AG10803 (cell line): ENCODE measurements at regions not wholly inside any gene's neighbourhood (a gene's known extent, or its start where the extent isn't known, plus 50 kb on each side); places are given as distances from the start of the nearest gene placed in this dataset.

Experiments
- DNase-seq: peaks from one replicate; pipeline ENCODE4 v3.0.0; 2010; ENCODE audit warnings: low read depth
- H3K4me3 ChIP-seq: 2 replicates; pipeline ENCODE4 v1.5.1; 2011; ENCODE audit warnings: mild to moderate bottlenecking, low read length, control low read depth
- TF ChIP-seq, protein P1 (sequence below): conservative IDR thresholded peaks from 2 replicates; pipeline ENCODE4 v1.5.1; 2011; ENCODE audit warnings: mild to moderate bottlenecking, low read length, control low read depth, inconsistent platforms

- DNase-seq: no peak
- TF ChIP-seq, protein P1, sequence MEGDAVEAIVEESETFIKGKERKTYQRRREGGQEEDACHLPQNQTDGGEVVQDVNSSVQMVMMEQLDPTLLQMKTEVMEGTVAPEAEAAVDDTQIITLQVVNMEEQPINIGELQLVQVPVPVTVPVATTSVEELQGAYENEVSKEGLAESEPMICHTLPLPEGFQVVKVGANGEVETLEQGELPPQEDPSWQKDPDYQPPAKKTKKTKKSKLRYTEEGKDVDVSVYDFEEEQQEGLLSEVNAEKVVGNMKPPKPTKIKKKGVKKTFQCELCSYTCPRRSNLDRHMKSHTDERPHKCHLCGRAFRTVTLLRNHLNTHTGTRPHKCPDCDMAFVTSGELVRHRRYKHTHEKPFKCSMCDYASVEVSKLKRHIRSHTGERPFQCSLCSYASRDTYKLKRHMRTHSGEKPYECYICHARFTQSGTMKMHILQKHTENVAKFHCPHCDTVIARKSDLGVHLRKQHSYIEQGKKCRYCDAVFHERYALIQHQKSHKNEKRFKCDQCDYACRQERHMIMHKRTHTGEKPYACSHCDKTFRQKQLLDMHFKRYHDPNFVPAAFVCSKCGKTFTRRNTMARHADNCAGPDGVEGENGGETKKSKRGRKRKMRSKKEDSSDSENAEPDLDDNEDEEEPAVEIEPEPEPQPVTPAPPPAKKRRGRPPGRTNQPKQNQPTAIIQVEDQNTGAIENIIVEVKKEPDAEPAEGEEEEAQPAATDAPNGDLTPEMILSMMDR: no peak
Observed at GRCh38 chr9:25913806-25914205, 235.6 kb upstream of the TUSC1 start.

GRCh38 chr9:25904701-25905100 lies 226.5 kb upstream of the TUSC1 start:
- no peak overlapping the region for H3K4me3 ChIP-seq
- TF ChIP-seq, protein P1: no peak
- no peak for DNase-seq

More at GRCh38 chr9:25913806-25914205, 235.6 kb upstream of the TUSC1 start:
- H3K4me3 ChIP-seq: no peak overlapping the region

- no peak overlapping the region for H3K4me3 ChIP-seq
- TF ChIP-seq, protein P1: no peak
- DNase-seq: peak; percentile 34
Observed at GRCh38 chr9:25891527-25891926, 213.3 kb upstream of the TUSC1 start.

GRCh38 chr9:25889661-25890060 lies 211.4 kb upstream of the TUSC1 start:
- TF ChIP-seq, protein P1: no peak
- no peak overlapping the region for H3K4me3 ChIP-seq
- DNase-seq: peak; percentile 25

DNA sequence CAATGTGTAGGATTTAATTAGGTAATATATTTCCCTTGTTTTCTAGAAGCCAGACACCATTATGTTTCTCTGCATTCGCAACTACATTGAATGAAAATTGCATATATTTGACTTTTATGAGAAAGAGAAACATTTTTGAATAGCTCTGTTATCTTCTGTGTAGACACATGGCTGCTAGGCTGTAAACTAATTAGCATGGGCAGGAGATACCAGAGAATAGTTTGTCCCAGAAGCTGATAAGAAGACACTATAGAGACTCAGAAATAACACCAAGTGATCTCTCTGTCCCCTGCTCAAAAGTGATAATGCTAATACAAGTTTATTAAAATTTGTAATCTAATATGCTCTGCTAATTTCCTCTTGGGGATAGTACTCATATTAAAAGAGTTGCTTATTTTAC lies 198.0 kb upstream of the TUSC1 start:
- no peak for DNase-seq
- TF ChIP-seq, protein P1: no peak
- no peak overlapping the region for H3K4me3 ChIP-seq

DNA sequence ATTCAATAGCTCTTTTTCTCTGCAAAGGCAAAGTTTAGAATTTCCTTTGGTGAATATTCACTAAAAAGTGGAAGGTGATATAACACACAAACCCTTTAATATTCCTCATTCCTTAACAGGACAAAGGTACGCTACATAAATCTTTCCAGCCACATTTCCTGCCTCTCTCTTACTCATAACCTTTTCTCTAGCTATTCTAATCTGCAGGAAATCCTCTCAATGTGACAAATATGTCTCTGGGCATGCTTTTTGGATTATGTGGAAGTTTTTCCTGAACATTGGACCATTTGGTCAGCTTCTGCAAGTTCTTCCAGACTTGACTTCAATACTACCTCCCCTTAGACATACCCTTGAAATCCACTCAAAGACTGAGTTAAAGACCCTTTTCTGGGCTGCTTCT lies 186.3 kb upstream of the TUSC1 start:
- TF ChIP-seq, protein P1: no peak
- no peak overlapping the region for H3K4me3 ChIP-seq
- peak; percentile 9 for DNase-seq

- H3K4me3 ChIP-seq: no peak overlapping the region
- peak; percentile 61 for DNase-seq
- TF ChIP-seq, protein P1: no peak
Observed at GRCh38 chr9:25861421-25861820, 183.2 kb upstream of the TUSC1 start.
